Esophagus squamous epithelium (tissue), 4 donors: ENCODE measurements at regions not wholly inside any gene's neighbourhood (a gene's known extent, or its start where the extent isn't known, plus 50 kb on each side); places are given as distances from the start of the nearest gene placed in this dataset.

ENCODE experiments used
- POLR2A ChIP-seq, 4 donors: fragments of 450-650 bp; IDR thresholded peaks; one replicate each; pipeline ENCODE4 v1.6.1; 2017; ENCODE audit warnings: antibody characterized with exemption in 4 of 4, mild to moderate bottlenecking in 4 of 4, moderate library complexity in 3 of 4
- TF ChIP-seq, protein P1 (sequence below), 6 experiments: fragments of 450-650 bp in 4 of 6; fragments of 200-600 bp in 2 of 6; sonication (generic) in 2 of 6; IDR thresholded peaks; one replicate each; pipeline ENCODE4 v1.5.1; 2016 to 2019; ENCODE audit warnings: antibody characterized with exemption in 6 of 6, mild to moderate bottlenecking in 4 of 6, moderate library complexity in 4 of 6

DNA sequence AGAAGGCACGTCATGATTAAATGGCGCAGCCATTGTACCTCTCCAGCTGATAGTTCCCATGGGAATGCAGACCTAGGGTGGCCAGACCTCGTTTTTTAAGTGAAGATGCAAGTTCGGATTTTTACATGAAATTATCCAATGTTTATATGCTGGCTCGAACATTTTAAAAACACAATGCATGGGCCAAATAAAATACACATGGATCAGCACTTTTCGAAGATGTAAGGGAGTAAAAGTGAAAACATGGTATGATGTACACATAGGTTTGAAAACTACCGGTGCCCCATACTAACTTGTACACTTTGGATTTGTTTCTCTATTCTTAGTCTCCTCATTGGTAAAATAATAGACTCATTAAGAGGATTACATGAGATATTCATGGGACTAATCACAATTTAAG lies 412.5 kb upstream of the CCNG1 start:
- TF ChIP-seq, protein P1, sequence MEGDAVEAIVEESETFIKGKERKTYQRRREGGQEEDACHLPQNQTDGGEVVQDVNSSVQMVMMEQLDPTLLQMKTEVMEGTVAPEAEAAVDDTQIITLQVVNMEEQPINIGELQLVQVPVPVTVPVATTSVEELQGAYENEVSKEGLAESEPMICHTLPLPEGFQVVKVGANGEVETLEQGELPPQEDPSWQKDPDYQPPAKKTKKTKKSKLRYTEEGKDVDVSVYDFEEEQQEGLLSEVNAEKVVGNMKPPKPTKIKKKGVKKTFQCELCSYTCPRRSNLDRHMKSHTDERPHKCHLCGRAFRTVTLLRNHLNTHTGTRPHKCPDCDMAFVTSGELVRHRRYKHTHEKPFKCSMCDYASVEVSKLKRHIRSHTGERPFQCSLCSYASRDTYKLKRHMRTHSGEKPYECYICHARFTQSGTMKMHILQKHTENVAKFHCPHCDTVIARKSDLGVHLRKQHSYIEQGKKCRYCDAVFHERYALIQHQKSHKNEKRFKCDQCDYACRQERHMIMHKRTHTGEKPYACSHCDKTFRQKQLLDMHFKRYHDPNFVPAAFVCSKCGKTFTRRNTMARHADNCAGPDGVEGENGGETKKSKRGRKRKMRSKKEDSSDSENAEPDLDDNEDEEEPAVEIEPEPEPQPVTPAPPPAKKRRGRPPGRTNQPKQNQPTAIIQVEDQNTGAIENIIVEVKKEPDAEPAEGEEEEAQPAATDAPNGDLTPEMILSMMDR (IDR thresholded peaks at IDR 0.05): no peak
- TF ChIP-seq POLR2A (IDR thresholded peaks at IDR 0.05): no peak
